Smooth muscle cell (in vitro differentiated cells): ENCODE measurements at regions not wholly inside any gene's neighbourhood (a gene's known extent, or its start where the extent isn't known, plus 50 kb on each side); places are given as distances from the start of the nearest gene placed in this dataset.

Experiments used
- DNase-seq: peaks from one replicate; lab custom pipeline; 2025; ENCODE audit not compliant: unreplicated experiment; lab: John Stamatoyannopoulos, UW
- H2AFZ ChIP-seq: fragments of 200-600 bp; sonication (generic); 2 replicates; pipeline ENCODE4 v1.6.0; 2016; ENCODE audit warnings: antibody characterized with exemption, low read depth, mild to moderate bottlenecking
- H3F3A ChIP-seq: fragments of 200-600 bp; sonication (generic); 2 replicates; pipeline ENCODE4 v1.6.0; 2017; ENCODE audit warnings: antibody characterized with exemption, low read depth
- H3K27ac ChIP-seq: fragments of 200-600 bp; sonication (generic); 2 replicates; pipeline ENCODE4 v1.5.1; 2016; ENCODE audit warnings: low read depth, mild to moderate bottlenecking
- H3K27me3 ChIP-seq: fragments of 200-600 bp; sonication (generic); 2 replicates; pipeline ENCODE4 v1.6.1; 2016; ENCODE audit warnings: low read depth, mild to moderate bottlenecking
- H3K36me3 ChIP-seq: fragments of 200-600 bp; sonication (generic); 2 replicates; pipeline ENCODE4 v1.5.1; 2016; ENCODE audit warnings: low read depth
- H3K4me1 ChIP-seq: fragments of 200-600 bp; sonication (generic); 2 replicates; pipeline ENCODE4 v1.5.1; 2016; ENCODE audit warnings: low read depth
- H3K4me2 ChIP-seq: fragments of 200-600 bp; sonication (generic); 2 replicates; pipeline ENCODE4 v1.6.0; 2016; ENCODE audit warnings: mild to moderate bottlenecking
- H3K4me3 ChIP-seq: fragments of 200-600 bp; sonication (generic); 2 replicates; pipeline ENCODE4 v1.5.1; 2016; ENCODE audit warnings: mild to moderate bottlenecking
- H3K79me2 ChIP-seq: fragments of 200-600 bp; sonication (generic); 2 replicates; pipeline ENCODE4 v1.6.0; 2016; ENCODE audit warnings: low read depth, mild to moderate bottlenecking
- H3K9ac ChIP-seq: fragments of 200-600 bp; sonication (generic); 2 replicates; pipeline ENCODE4 v1.6.0; 2016; ENCODE audit warnings: low read depth
- H3K9me3 ChIP-seq: fragments of 200-600 bp; sonication (generic); replicated peaks from 2 replicates; pipeline ENCODE4 v1.5.1; 2016; ENCODE audit warnings: low read depth
- H4K20me1 ChIP-seq: fragments of 200-600 bp; sonication (generic); 2 replicates; pipeline ENCODE4 v1.6.0; 2016; ENCODE audit warnings: low read depth
- CTCF ChIP-seq: fragments of 200-600 bp; sonication (generic); IDR thresholded peaks from 2 replicates; pipeline ENCODE4 v1.5.1; 2017; ENCODE audit warnings: borderline replicate concordance, mild to moderate bottlenecking, antibody characterized with exemption; ENCODE audit not compliant: insufficient read depth, poor library complexity, severe bottlenecking
- WGBS: methylation state at CpG from one replicate; pipeline ENCODE4 v1.1.7; 2016; ENCODE audit warnings: low lambda C conversion rate; 5-methylcytosine and 5-hydroxymethylcytosine counted together

DNA sequence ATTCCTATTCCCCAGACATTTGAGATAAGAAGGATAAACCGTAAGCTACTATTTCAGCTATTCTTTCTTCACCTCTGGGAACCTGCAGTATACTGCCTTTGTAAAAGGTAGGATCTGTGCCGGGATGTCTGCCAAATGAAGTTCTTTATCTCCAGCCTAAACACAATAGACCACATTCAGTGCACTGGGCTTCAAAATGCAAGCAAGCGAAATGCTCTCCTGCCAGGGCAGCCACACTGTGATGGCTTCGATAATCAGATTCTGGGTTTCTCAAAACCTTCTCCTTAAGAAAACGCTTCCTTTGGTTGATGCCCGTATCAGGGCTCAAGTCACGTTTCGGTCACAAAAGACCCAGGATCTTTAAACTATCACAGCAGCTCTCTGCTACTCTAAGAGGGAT lies 299.5 kb upstream of the B3GAT1 start:
- no peaks in the 10 kb centered on the region for H3K79me2 ChIP-seq
- whole genome bisulfite sequencing: 87% methylated on average over 8 of the region's 8 CpGs
- H3F3A ChIP-seq: no peaks in the 10 kb centered on the region
- TF ChIP-seq CTCF: no peak
- H3K4me2 ChIP-seq: no peak overlapping the region
- H3K9ac ChIP-seq: no peak overlapping the region
- peaks cover 39% of the 10 kb centered on the region for H3K27me3 ChIP-seq
- no peaks in the 10 kb centered on the region for H3K36me3 ChIP-seq
- no peaks in the 10 kb centered on the region for H4K20me1 ChIP-seq
- H3K9me3 ChIP-seq: no peaks in the 10 kb centered on the region
- no peak overlapping the region for H3K27ac ChIP-seq
- no peaks in the 10 kb centered on the region for H3K4me1 ChIP-seq
- no peak for DNase-seq
- no peak overlapping the region for H3K4me3 ChIP-seq
- H2AFZ ChIP-seq: no peak overlapping the region

DNA sequence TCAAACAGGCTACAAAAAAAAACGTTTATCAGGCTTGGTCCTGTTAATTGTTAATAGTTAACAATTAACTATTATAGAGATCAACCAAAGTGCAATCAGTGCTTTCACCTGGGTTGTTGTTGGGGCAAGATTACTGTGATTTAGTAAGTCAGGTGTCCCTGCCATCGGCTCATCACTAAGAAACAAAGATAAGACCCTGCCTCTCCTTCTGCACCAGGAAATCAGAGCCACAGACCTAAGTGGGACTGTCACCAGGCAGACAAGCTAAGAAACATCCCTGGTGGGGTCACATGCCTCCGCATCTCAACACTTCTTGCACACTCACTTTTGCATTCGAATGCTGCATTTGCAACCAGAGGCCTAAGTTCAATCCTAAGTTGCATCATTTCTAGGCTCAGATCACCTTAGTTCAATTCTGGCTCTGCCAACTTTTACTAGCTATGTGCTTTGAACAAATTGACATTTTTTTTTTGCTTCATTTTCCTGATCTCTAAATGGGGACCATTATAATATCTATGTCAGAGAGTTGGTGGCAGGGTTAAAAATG lies 298.9 kb upstream of the B3GAT1 start:
- Histone ChIP-seq H3K4me1 (no peaks in the 10 kb centered on the region), H3K27me3 (peaks cover 33% of the 10 kb centered on the region), H3K36me3 (no peaks in the 10 kb centered on the region), H3K4me2 (no peak overlapping the region), H3K9ac (no peak overlapping the region), H3K27ac (no peak overlapping the region), H3F3A (no peaks in the 10 kb centered on the region), H4K20me1 (no peaks in the 10 kb centered on the region), H3K79me2 (no peaks in the 10 kb centered on the region), H2AFZ (no peak overlapping the region), H3K9me3 (no peaks in the 10 kb centered on the region), H3K4me3 (no peak overlapping the region)
- WGBS: 82% methylated on average over 4 of the region's 4 CpGs
- DNase-seq: no peak
- no peak for TF ChIP-seq CTCF

GRCh38 chr11:134705858-134706257 lies 293.8 kb upstream of the B3GAT1 start:
- WGBS: 62% methylated on average over 3 of the region's 3 CpGs
- TF ChIP-seq CTCF: no peak
- Histone ChIP-seq H3K4me1 (no peaks in the 10 kb centered on the region), H3K36me3 (no peaks in the 10 kb centered on the region), H3K79me2 (no peaks in the 10 kb centered on the region), H3K27ac (no peak overlapping the region), H2AFZ (no peak overlapping the region), H3K27me3 (peaks cover 26% of the 10 kb centered on the region), H3K4me2 (no peak overlapping the region), H3K4me3 (no peak overlapping the region), H3K9me3 (no peaks in the 10 kb centered on the region), H4K20me1 (no peaks in the 10 kb centered on the region), H3K9ac (no peak overlapping the region), H3F3A (no peaks in the 10 kb centered on the region)
- DNase-seq: no peak

- Histone ChIP-seq H3K27me3 (peaks cover 31% of the 10 kb centered on the region), H2AFZ (no peak overlapping the region), H3K4me1 (no peaks in the 10 kb centered on the region), H3K4me2 (no peak overlapping the region), H3K36me3 (no peaks in the 10 kb centered on the region), H3F3A (no peaks in the 10 kb centered on the region), H3K9me3 (no peaks in the 10 kb centered on the region), H3K27ac (no peak overlapping the region), H3K9ac (no peak overlapping the region), H3K79me2 (no peaks in the 10 kb centered on the region), H4K20me1 (no peaks in the 10 kb centered on the region), H3K4me3 (no peak overlapping the region)
- 79% methylated on average over 5 of the region's 5 CpGs for WGBS
- no peak for DNase-seq
- TF ChIP-seq CTCF: no peak
These were observed 290.8 kb upstream of the B3GAT1 start for GRCh38 chr11:134702827-134703226.
